Hepatocyte (in vitro differentiated cells): ENCODE measurements at regions not wholly inside any gene's neighbourhood (a gene's known extent, or its start where the extent isn't known, plus 50 kb on each side); places are given as distances from the start of the nearest gene placed in this dataset.

Source experiments
- DNase-seq: peaks from one replicate; pipeline ENCODE4 v3.0.0-alpha.2; 2016; ENCODE audit warnings: low spot score
- H2AFZ ChIP-seq: fragments of 200-600 bp; sonication (generic); 2 replicates; pipeline ENCODE4 v1.6.0; 2016; ENCODE audit warnings: antibody characterized with exemption, mild to moderate bottlenecking
- H3K27ac ChIP-seq: fragments of 200-600 bp; sonication (generic); 2 replicates; pipeline ENCODE4 v1.5.1; 2016; ENCODE audit warnings: mild to moderate bottlenecking
- H3K27me3 ChIP-seq: fragments of 200-600 bp; sonication (generic); 2 replicates; pipeline ENCODE4 v1.6.1; 2016
- H3K36me3 ChIP-seq: fragments of 200-600 bp; sonication (generic); replicated peaks from 2 replicates; pipeline ENCODE4 v1.5.1; 2016; ENCODE audit warnings: low read depth; ENCODE audit not compliant: insufficient read depth
- H3K4me1 ChIP-seq: fragments of 200-600 bp; sonication (generic); 2 replicates; pipeline ENCODE4 v1.5.1; 2016; ENCODE audit warnings: mild to moderate bottlenecking, moderate library complexity; ENCODE audit not compliant: insufficient read depth
- H3K4me2 ChIP-seq: fragments of 200-600 bp; sonication (generic); 2 replicates; pipeline ENCODE4 v1.6.0; 2016
- H3K4me3 ChIP-seq: fragments of 200-600 bp; sonication (generic); 2 replicates; pipeline ENCODE4 v1.5.1; 2016; ENCODE audit warnings: mild to moderate bottlenecking
- H3K79me2 ChIP-seq: fragments of 200-600 bp; sonication (generic); 2 replicates; pipeline ENCODE4 v1.6.0; 2017; ENCODE audit warnings: mild to moderate bottlenecking
- H3K9me2 ChIP-seq: fragments of 200-600 bp; sonication (generic); replicated peaks from 2 replicates; pipeline ENCODE4 v1.6.0; 2017; ENCODE audit warnings: mild to moderate bottlenecking; ENCODE audit not compliant: insufficient read depth
- H3K9me3 ChIP-seq: fragments of 200-600 bp; sonication (generic); 2 replicates; pipeline ENCODE4 v1.5.1; 2016; ENCODE audit warnings: low read depth, mild to moderate bottlenecking
- H4K20me1 ChIP-seq: fragments of 200-600 bp; sonication (generic); 2 replicates; pipeline ENCODE4 v1.6.0; 2016; ENCODE audit warnings: mild to moderate bottlenecking; ENCODE audit not compliant: insufficient read depth, poor library complexity, severe bottlenecking
- CTCF ChIP-seq: fragments of 200-600 bp; sonication (generic); IDR thresholded peaks from 2 replicates; pipeline ENCODE4 v1.5.1; 2016; ENCODE audit warnings: antibody characterized with exemption, mild to moderate bottlenecking; ENCODE audit not compliant: poor library complexity
- EZH2 ChIP-seq: fragments of 200-600 bp; sonication (generic); IDR thresholded peaks from 2 replicates; pipeline ENCODE4 v1.6.1; 2016; ENCODE audit warnings: antibody characterized with exemption, mild to moderate bottlenecking, borderline replicate concordance
- EZH2phosphoT487 ChIP-seq: fragments of 200-600 bp; sonication (generic); IDR thresholded peaks from one replicate; pipeline ENCODE4 v1.6.1; 2018; ENCODE audit warnings: antibody characterized with exemption, mild to moderate bottlenecking, low read depth, moderate library complexity; ENCODE audit not compliant: unreplicated experiment, severe bottlenecking
- WGBS: methylation state at CpG from one replicate; pipeline ENCODE4 v1.1.6; 2016; ENCODE audit warnings: low lambda C conversion rate; ENCODE audit errors: missing lambda C conversion rate; 5-methylcytosine and 5-hydroxymethylcytosine counted together

GRCh38 chr6:148235446-148235845, 107.2 kb upstream of the SASH1 start:
- H3K79me2 ChIP-seq = no peaks in the 10 kb centered on the region
- TF ChIP-seq EZH2phosphoT487 = no peak
- TF ChIP-seq CTCF = no peak
- TF ChIP-seq EZH2 = no peak
- H3K27ac ChIP-seq = no peak overlapping the region
- no peak overlapping the region for H3K4me3 ChIP-seq
- no peak for DNase-seq
- H2AFZ ChIP-seq = no peak overlapping the region
- H3K36me3 ChIP-seq = no peaks in the 10 kb centered on the region
- H4K20me1 ChIP-seq = no peaks in the 10 kb centered on the region
- H3K27me3 ChIP-seq = no peaks in the 10 kb centered on the region
- H3K4me2 ChIP-seq = no peak overlapping the region
- 88% methylated on average over 3 of the region's 3 CpGs for WGBS
- no peaks in the 10 kb centered on the region for H3K9me2 ChIP-seq
- no peaks in the 10 kb centered on the region for H3K9me3 ChIP-seq
- H3K4me1 ChIP-seq = no peaks in the 10 kb centered on the region

GRCh38 chr6:148238713-148239112, 103.9 kb upstream of the SASH1 start:
- Histone ChIP-seq H3K36me3 (no peaks in the 10 kb centered on the region), H4K20me1 (no peaks in the 10 kb centered on the region), H3K27me3 (no peaks in the 10 kb centered on the region), H3K4me3 (no peak overlapping the region), H3K79me2 (no peaks in the 10 kb centered on the region), H3K4me1 (no peaks in the 10 kb centered on the region), H3K27ac (no peak overlapping the region), H3K9me2 (no peaks in the 10 kb centered on the region), H2AFZ (no peak overlapping the region), H3K4me2 (no peak overlapping the region), H3K9me3 (no peaks in the 10 kb centered on the region)
- TF ChIP-seq CTCF (no peak), EZH2 (no peak), EZH2phosphoT487 (no peak)
- DNase-seq = no peak
- 96% methylated on average over 7 of the region's 7 CpGs for WGBS

- no peaks in the 10 kb centered on the region for H3K36me3 ChIP-seq
- H3K27ac ChIP-seq = no peak overlapping the region
- no peaks in the 10 kb centered on the region for H3K9me3 ChIP-seq
- H3K9me2 ChIP-seq = no peaks in the 10 kb centered on the region
- H3K4me1 ChIP-seq = no peaks in the 10 kb centered on the region
- H3K27me3 ChIP-seq = no peaks in the 10 kb centered on the region
- no peak for DNase-seq
- H3K4me3 ChIP-seq = no peak overlapping the region
- H3K4me2 ChIP-seq = no peak overlapping the region
- no peak overlapping the region for H2AFZ ChIP-seq
- TF ChIP-seq EZH2 = no peak
- TF ChIP-seq CTCF = no peak
- TF ChIP-seq EZH2phosphoT487 = no peak
- H4K20me1 ChIP-seq = no peaks in the 10 kb centered on the region
- 64% methylated on average over 5 of the region's 5 CpGs for WGBS
- H3K79me2 ChIP-seq = no peaks in the 10 kb centered on the region
Observed at GRCh38 chr6:148239215-148239614, 103.4 kb upstream of the SASH1 start.

DNA sequence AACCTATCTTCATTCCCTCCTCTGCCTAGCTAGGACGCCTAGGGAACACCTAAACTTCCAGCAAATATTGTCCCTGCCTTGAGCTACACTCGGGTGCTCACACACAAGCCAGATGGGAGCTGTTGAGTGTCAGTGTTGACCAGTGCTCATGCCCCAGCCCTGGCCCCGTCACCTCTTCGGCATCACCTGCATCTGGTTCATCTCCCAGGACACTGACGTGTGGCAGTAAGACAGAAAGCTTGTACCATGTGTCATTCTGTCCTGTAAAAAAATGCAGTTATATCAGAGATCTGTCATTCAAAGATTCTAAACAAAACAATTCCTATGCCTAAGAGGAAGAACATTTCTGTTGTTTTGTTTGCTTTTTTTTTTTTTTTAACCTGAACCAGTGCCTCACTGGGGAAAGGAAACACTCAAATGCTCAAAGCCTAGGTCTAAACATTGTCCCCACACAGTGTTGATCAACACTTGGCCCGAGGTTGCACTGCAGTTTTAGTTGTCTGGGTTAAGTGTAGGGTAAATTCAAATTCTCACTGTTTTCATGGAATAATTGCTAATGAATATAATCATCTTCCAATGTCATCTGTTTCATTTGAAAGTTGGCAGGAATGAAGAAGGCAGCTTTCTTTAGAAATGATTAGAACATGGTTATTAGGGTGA, 102.7 kb upstream of the SASH1 start:
- no peaks in the 10 kb centered on the region for H3K36me3 ChIP-seq
- H3K27me3 ChIP-seq = no peaks in the 10 kb centered on the region
- WGBS = 73% methylated on average over 6 of the region's 6 CpGs
- H3K79me2 ChIP-seq = no peaks in the 10 kb centered on the region
- H3K9me2 ChIP-seq = no peaks in the 10 kb centered on the region
- H3K4me2 ChIP-seq = no peak overlapping the region
- H3K9me3 ChIP-seq = no peaks in the 10 kb centered on the region
- no peaks in the 10 kb centered on the region for H4K20me1 ChIP-seq
- H3K27ac ChIP-seq = no peak overlapping the region
- H3K4me1 ChIP-seq = no peaks in the 10 kb centered on the region
- no peak overlapping the region for H3K4me3 ChIP-seq
- TF ChIP-seq CTCF = no peak
- TF ChIP-seq EZH2phosphoT487 = no peak
- DNase-seq = no peak
- no peak overlapping the region for H2AFZ ChIP-seq
